GM12878 (cell line): ENCODE measurements at regions not wholly inside any gene's neighbourhood (a gene's known extent, or its start where the extent isn't known, plus 50 kb on each side); places are given as distances from the start of the nearest gene placed in this dataset.

Experiments used
- ATAC-seq: fragments of 200-7000 bp; cut with Tn5 transposase; 3 replicates; pipeline ENCODE4 v1.9.1; 2020; ENCODE audit warnings: mild to moderate bottlenecking, moderate library complexity
- BruUV-seq: library from RNA; stranded (reverse); fragments of 400-500 nt; replicated peaks from 2 replicates; lab custom pipeline; 2021; lab: Mats Ljungman, UMichigan
- CTCF ChIA-PET: fragments of 300-600 bp; sonication (Branson Sonifier 250); formaldehyde crosslinking; extraction: SDS; loops from one replicate; lab custom pipeline; 2021; ENCODE audit warnings: inconsistent platforms; lab: Yijun Ruan, JAX
- POLR2A ChIA-PET: fragments of 350-600 bp; formaldehyde crosslinking; extraction: SDS; loops from one replicate; lab custom pipeline; 2021; ENCODE audit warnings: inconsistent platforms; lab: Charles Lee
- RAD21 ChIA-PET: fragments of 300-600 bp; sonication (Branson Sonifier 250); formaldehyde crosslinking; loops from one replicate; lab custom pipeline; 2023; ENCODE audit warnings: antibody characterized with exemption; ENCODE audit not compliant: unreplicated experiment; lab: Charles Lee
- SMC1A ChIA-PET: fragments of 300-600 bp; sonication (Branson Sonifier 250); formaldehyde crosslinking; loops from one replicate; lab custom pipeline; 2023; ENCODE audit not compliant: unreplicated experiment, uncharacterized antibody; lab: Charles Lee
- DNase-seq: peaks from one replicate; pipeline ENCODE4 v3.0.0-alpha.2; 2011; ENCODE audit warnings: low read depth, low spot score
- FAIRE-seq: peaks from 3 replicates; lab custom pipeline; 2011; peaks lifted over from hg19 to GRCh38; lab: Jason Lieb, UNC
- H2AFZ ChIP-seq: 2 replicates; pipeline ENCODE4 v1.6.0; 2011; ENCODE audit warnings: low read depth, low read length, control low read depth; ENCODE audit not compliant: control insufficient read depth
- H3K27ac ChIP-seq: 2 replicates; pipeline ENCODE4 v1.5.1; 2011; ENCODE audit warnings: control low read depth; ENCODE audit not compliant: control insufficient read depth, insufficient read depth
- H3K27me3 ChIP-seq, 2 experiments: replicated peaks in 1 of 2; 2 replicates each; pipeline versions ENCODE4 v1.6.0 to v1.6.1; 2011; ENCODE audit warnings: low read length in 1 of 2; ENCODE audit not compliant: control insufficient read depth in 2 of 2, insufficient read depth in 2 of 2
- H3K36me3 ChIP-seq, 2 experiments: 2 replicates each; pipeline ENCODE4 v1.5.1; 2011; ENCODE audit warnings: low read length in 1 of 2; ENCODE audit not compliant: control insufficient read depth in 2 of 2, insufficient read depth in 2 of 2
- H3K4me1 ChIP-seq: 2 replicates; pipeline ENCODE4 v1.6.1; 2011; ENCODE audit warnings: mild to moderate bottlenecking, low read length, moderate library complexity, mixed read lengths; ENCODE audit not compliant: control insufficient read depth, insufficient read depth
- H3K4me2 ChIP-seq: 2 replicates; pipeline ENCODE4 v1.6.0; 2011; ENCODE audit warnings: control low read depth; ENCODE audit not compliant: control insufficient read depth, insufficient read depth
- H3K4me3 ChIP-seq: fragments of 200-600 bp; sonication (generic); 2 replicates; pipeline ENCODE4 v1.5.1; 2016
- H3K79me2 ChIP-seq: 2 replicates; pipeline ENCODE4 v1.6.0; 2011; ENCODE audit warnings: low read length; ENCODE audit not compliant: control insufficient read depth, insufficient read depth
- H3K9ac ChIP-seq: 2 replicates; pipeline ENCODE4 v1.8.0; 2011; ENCODE audit warnings: low read length, control low read depth, mixed read lengths; ENCODE audit not compliant: control insufficient read depth, insufficient read depth
- H3K9me3 ChIP-seq: replicated peaks from 3 replicates; pipeline ENCODE4 v1.5.1; 2011; ENCODE audit warnings: mild to moderate bottlenecking, low read length; ENCODE audit not compliant: control insufficient read depth, insufficient read depth
- H4K20me1 ChIP-seq: 2 replicates; pipeline ENCODE4 v1.6.0; 2011; ENCODE audit not compliant: control insufficient read depth, insufficient read depth
- BCL11A ChIP-seq: IDR thresholded peaks from 2 replicates; pipeline ENCODE4 v1.6.1; 2011; ENCODE audit warnings: low read depth, low read length
- BRCA1 ChIP-seq: IDR thresholded peaks from 2 replicates; pipeline ENCODE4 v1.6.1; 2011; ENCODE audit warnings: low read depth, low read length, improper control_type of control experiment
- CBX3 ChIP-seq: fragments of 200-600 bp; sonication (generic); IDR thresholded peaks from 2 replicates; pipeline ENCODE4 v1.6.1; 2016; ENCODE audit warnings: low read depth, borderline replicate concordance
- EED ChIP-seq: sonication (generic); IDR thresholded peaks from 2 replicates; pipeline ENCODE4 v1.6.1; 2016; ENCODE audit warnings: antibody characterized with exemption, low read depth
- FOS ChIP-seq: IDR thresholded peaks from 3 replicates; pipeline ENCODE4 v1.6.1; 2011; ENCODE audit warnings: borderline replicate concordance; ENCODE audit not compliant: insufficient read length; ENCODE audit errors: extremely low read depth
- PAX5 ChIP-seq: IDR thresholded peaks from 2 replicates; pipeline ENCODE4 v1.6.1; 2011; ENCODE audit warnings: low read depth, low read length, borderline replicate concordance
- PBX3 ChIP-seq: IDR thresholded peaks from 2 replicates; pipeline ENCODE4 v1.6.1; 2011; ENCODE audit warnings: mild to moderate bottlenecking, low read depth, low read length, moderate library complexity; ENCODE audit not compliant: insufficient replicate concordance
- PRDM15 ChIP-seq: fragments of 450-650 bp; formaldehyde crosslinking; IDR thresholded peaks from 2 replicates; pipeline ENCODE4 v1.4.0; 2020; ENCODE audit warnings: mild to moderate bottlenecking, moderate library complexity
- RFX5 ChIP-seq: IDR thresholded peaks from 2 replicates; pipeline ENCODE4 v1.6.1; 2011; ENCODE audit warnings: low read depth, low read length, improper control_type of control experiment
- SMARCA5 ChIP-seq: fragments of 450-650 bp; IDR thresholded peaks from 2 replicates; pipeline ENCODE4 v1.6.1; 2017; ENCODE audit warnings: mild to moderate bottlenecking
- TARDBP ChIP-seq: IDR thresholded peaks from 2 replicates; pipeline ENCODE4 v1.6.1; 2016; ENCODE audit warnings: borderline replicate concordance
- ZNF622 ChIP-seq: fragments of 450-650 bp; IDR thresholded peaks from 2 replicates; pipeline ENCODE4 v1.6.1; 2017; ENCODE audit warnings: mild to moderate bottlenecking, inconsistent platforms
- WGBS: methylation state at CpG from one replicate; pipeline ENCODE4 v1.1.6; 2016; ENCODE audit warnings: low lambda C conversion rate; ENCODE audit not compliant: insufficient replicate concordance, insufficient coverage; ENCODE audit errors: missing lambda C conversion rate; 5-methylcytosine and 5-hydroxymethylcytosine counted together
- in situ Hi-C: fragments of 300-500 bp; cut with MboI; formaldehyde crosslinking; loops from 9 replicates; pipeline ENCODE4 v1.14.3; 2018; ENCODE audit warnings: mixed read lengths
- intact Hi-C: fragments of 100-400 bp; cut with micrococcal nuclease; formaldehyde crosslinking; loops from one replicate; pipeline ENCODE4 v1.14.2; 2022; ENCODE audit not compliant: unreplicated experiment

DNA sequence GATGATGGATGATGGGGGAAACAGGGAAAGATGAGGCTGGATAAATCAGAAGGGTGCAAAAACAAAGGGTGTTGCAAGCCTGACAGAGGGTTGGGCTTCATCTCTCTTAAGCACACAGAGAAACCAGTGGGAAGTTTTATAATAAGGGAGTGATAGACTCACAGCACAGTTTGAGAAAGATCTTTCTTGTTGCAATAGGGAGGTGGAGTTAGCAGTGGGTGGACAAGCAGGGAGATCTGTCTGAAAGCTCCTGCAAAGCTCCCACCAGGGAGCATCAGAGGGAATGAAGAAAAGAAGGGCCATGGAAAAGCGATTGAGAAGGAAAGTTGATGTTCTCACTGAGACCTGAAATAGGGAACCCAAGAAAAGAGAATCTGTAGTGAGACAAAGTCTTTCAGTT lies 64.9 kb downstream of the BOD1L2 start (continued):
- TF ChIP-seq PAX5, result no peak
- TF ChIP-seq FOS, result no peak
- no peak for TF ChIP-seq TARDBP
- TF ChIP-seq BCL11A, result no peak
- TF ChIP-seq BRCA1, result no peak

GRCh38 chr18:57212678-57213077 lies 65.8 kb downstream of the BOD1L2 start:
- CTCF ChIA-PET, result no interaction called here

More at GRCh38 chr18:57212678-57213077, 65.8 kb downstream of the BOD1L2 start:
- Histone ChIP-seq H3K4me3 (no peak overlapping the region), H3K27me3 (peaks cover 0 to 3% of the 10 kb centered on the region in 2 experiments; a peak in 1 of 4 replicates), H2AFZ (no peak overlapping the region), H3K36me3 (no peaks in the 10 kb centered on the region), H3K4me1 (no peaks in the 10 kb centered on the region; the same call in 1 of the 2 replicates), H3K4me2 (no peak overlapping the region), H3K9me3 (no peaks in the 10 kb centered on the region), H3K27ac (no peak overlapping the region), H3K79me2 (no peaks in the 10 kb centered on the region), H3K9ac (no peak overlapping the region), H4K20me1 (no peaks in the 10 kb centered on the region)
- in situ Hi-C loops, result no loop called here
- TF ChIP-seq PRDM15 (CRISPR knock-in tag) (no peak), SMARCA5 (no peak), ZNF622 (no peak), EED (no peak), RFX5 (no peak), CBX3 (no peak), PBX3 (no peak)
- ATAC-seq (no peak), FAIRE-seq (no peak), DNase-seq (no peak)
- RAD21 ChIA-PET, result no interaction called here
- intact Hi-C loops, result no loop called here
- no TSS peak for BruUV-seq
- SMC1A ChIA-PET, result no interaction called here
- WGBS, result 47% methylated on average over 7 of the region's 7 CpGs
- POLR2A ChIA-PET, result no interaction called here
